GM12891 (cell line): ENCODE measurements at regions not wholly inside any gene's neighbourhood (a gene's known extent, or its start where the extent isn't known, plus 50 kb on each side); places are given as distances from the start of the nearest gene placed in this dataset.

Experiments used
- POLR2A ChIP-seq: IDR thresholded peaks from 2 replicates; pipeline ENCODE4 v1.6.1; 2011; ENCODE audit warnings: low read depth, low read length, control low read depth
- POLR2AphosphoS5 ChIP-seq: IDR thresholded peaks from 2 replicates; pipeline ENCODE4 v1.6.1; 2011; ENCODE audit warnings: low read depth, low read length, control low read depth
- POU2F2 ChIP-seq: IDR thresholded peaks from 2 replicates; pipeline ENCODE4 v1.6.1; 2011; ENCODE audit warnings: low read depth, mild to moderate bottlenecking, control low read depth, low read length, moderate library complexity
- TAF1 ChIP-seq: IDR thresholded peaks from 2 replicates; pipeline ENCODE4 v1.6.1; 2011; ENCODE audit warnings: low read depth, low read length, control low read depth

GRCh38 chr3:127363171-127363570, 75.3 kb upstream of the PRR20G start:
- TF ChIP-seq TAF1 = no peak
- no peak for TF ChIP-seq POLR2A
- no peak for TF ChIP-seq POLR2AphosphoS5
- no peak for TF ChIP-seq POU2F2
